ENCODE measurements at regions not wholly inside any gene's neighbourhood (a gene's known extent, or its start where the extent isn't known, plus 50 kb on each side); places are given as distances from the start of the nearest gene placed in this dataset.

DNA sequence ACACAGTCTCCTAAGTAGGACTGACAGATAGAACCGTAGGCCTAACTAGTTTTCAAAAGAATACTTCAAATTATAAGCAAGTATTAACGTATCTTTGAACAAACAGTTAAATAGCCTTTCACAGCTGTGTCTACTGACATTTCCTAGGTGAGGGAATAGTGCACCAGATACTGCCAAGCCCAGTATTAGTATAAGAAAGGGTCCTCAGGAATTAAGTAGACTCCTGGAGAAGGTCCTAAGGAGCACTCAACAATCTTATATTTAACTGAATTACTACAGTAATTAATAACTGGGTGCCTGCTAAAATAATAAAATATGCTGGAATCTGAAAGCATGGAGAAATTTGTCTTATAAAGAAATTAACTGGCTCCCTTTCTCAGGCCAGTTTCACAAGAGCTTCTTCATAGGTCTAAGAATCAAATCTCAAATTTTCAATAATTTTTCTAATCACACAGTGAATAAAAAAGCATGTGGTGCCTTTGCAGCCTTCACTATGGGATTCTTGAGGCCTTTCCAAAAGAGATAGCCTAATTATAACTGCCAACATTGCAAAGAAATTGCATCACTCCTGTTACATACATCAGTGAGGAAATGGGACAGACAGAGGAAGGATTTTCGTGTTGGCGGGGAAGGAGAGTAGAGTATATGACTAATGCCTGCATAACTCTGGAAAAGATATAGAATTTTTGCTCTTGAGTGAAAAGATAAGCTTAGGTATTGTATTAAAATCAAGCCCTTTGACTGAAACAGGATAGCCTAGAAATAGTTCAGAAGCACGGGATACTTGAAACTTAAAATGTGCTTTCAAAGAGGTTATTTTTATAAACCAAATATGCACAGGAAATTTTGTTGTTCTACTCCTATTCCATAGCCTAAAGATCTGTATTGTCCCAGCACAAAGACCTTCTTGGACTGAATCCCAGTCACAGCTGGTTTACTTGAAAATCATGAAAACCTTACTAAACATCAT, 228.6 kb upstream of the STK17B start:
- no peaks in the 10 kb centered on the region for H3K36me3 Mint-ChIP-seq
- intact Hi-C loops (cut with micrococcal nuclease): no loop called here
- H3K9me3 ChIP-seq (replicated peaks in 1 of 2; ENCODE audit: control insufficient read depth in 1 of 2, insufficient read depth in 1 of 2, low read length in 2 of 2): no peaks in the 10 kb centered on the region
- H3K4me1 Mint-ChIP-seq: peaks cover 8% of the 10 kb centered on the region
- no peaks in the 10 kb centered on the region for H3K27me3 ChIP-seq (ENCODE audit: control insufficient read depth in 2 of 2, insufficient read depth in 2 of 2, low read length in 2 of 2)
- H3K27ac Mint-ChIP-seq: no peak overlapping the region
- no peaks in the 10 kb centered on the region for H3K4me1 ChIP-seq (ENCODE audit: control insufficient read depth in 1 of 2, insufficient read depth in 2 of 2, low read length in 2 of 2)
- DNase-seq: no peak
- no peak overlapping the region for H3K9ac ChIP-seq (ENCODE audit: insufficient read depth, low read length, poor library complexity, severe bottlenecking)
- no peaks in the 10 kb centered on the region for H3K27me3 Mint-ChIP-seq (ENCODE audit: low read depth in 3 of 3)
- no peak overlapping the region for H3K4me3 Mint-ChIP-seq
- no peak overlapping the region for H3K4me3 ChIP-seq (replicated peaks in 1 of 3; ENCODE audit: low read depth in 2 of 3, low read length in 3 of 3)
- no peak overlapping the region for H2AFZ ChIP-seq (ENCODE audit: insufficient read depth, low read depth, low read length, poor library complexity, severe bottlenecking)
- no peaks in the 10 kb centered on the region for H4K20me1 ChIP-seq (ENCODE audit: insufficient read depth, low read length)
- no peak overlapping the region for H3K27ac ChIP-seq (ENCODE audit: low read depth in 1 of 2, low read length in 2 of 2)
- TF ChIP-seq, protein P1, sequence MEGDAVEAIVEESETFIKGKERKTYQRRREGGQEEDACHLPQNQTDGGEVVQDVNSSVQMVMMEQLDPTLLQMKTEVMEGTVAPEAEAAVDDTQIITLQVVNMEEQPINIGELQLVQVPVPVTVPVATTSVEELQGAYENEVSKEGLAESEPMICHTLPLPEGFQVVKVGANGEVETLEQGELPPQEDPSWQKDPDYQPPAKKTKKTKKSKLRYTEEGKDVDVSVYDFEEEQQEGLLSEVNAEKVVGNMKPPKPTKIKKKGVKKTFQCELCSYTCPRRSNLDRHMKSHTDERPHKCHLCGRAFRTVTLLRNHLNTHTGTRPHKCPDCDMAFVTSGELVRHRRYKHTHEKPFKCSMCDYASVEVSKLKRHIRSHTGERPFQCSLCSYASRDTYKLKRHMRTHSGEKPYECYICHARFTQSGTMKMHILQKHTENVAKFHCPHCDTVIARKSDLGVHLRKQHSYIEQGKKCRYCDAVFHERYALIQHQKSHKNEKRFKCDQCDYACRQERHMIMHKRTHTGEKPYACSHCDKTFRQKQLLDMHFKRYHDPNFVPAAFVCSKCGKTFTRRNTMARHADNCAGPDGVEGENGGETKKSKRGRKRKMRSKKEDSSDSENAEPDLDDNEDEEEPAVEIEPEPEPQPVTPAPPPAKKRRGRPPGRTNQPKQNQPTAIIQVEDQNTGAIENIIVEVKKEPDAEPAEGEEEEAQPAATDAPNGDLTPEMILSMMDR (IDR thresholded peaks at IDR 0.05): no peak
- H3K36me3 ChIP-seq (replicated peaks in 1 of 2; ENCODE audit: control insufficient read depth in 1 of 2, insufficient read depth in 2 of 2, low read length in 2 of 2): no peaks in the 10 kb centered on the region
- no peaks in the 10 kb centered on the region for H3K79me2 ChIP-seq (ENCODE audit: insufficient read depth, low read length)
- H3K9me3 Mint-ChIP-seq: no peaks in the 10 kb centered on the region
- no peak overlapping the region for H3K4me2 ChIP-seq (replicated peaks; ENCODE audit: extremely low read depth, low read length, poor library complexity, severe bottlenecking)
- WGBS (ENCODE audit: insufficient coverage): 0% methylated on average over 2 of the region's 5 CpGs

DNA sequence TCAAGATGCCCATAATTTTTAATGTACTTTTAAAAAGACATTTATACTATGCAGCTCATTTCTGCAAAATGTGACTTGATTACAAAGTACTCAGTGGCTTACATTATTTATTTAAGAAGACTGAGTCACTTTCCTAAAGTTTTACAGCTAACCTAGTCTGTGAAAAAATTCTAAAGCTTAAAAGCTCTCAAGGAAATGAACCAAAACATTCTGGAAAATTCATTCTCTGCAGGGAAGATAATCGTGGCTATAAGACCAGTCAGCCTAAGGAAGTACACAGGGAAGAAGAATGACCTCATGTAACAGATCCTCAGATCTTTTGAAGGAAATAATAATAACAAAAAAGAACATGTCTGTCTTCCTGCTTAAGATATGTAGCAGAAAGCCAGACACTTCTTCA, 232.1 kb upstream of the STK17B start:
- H3K27ac ChIP-seq (ENCODE audit: low read depth in 1 of 2, low read length in 2 of 2): no peak overlapping the region
- Mint-ChIP-seq H3K36me3 (no peaks in the 10 kb centered on the region), H3K9me3 (no peaks in the 10 kb centered on the region), H3K27me3 (ENCODE audit: low read depth in 3 of 3) (peaks cover 0 to 2% (median 0%) of the 10 kb centered on the region in 3 donors), H3K27ac (no peak overlapping the region), H3K4me1 (peaks cover 8% of the 10 kb centered on the region), H3K4me3 (no peak overlapping the region)
- no CpG with 5 or more reads among the region's 1 CpG for WGBS (ENCODE audit: insufficient coverage)
- intact Hi-C loops (cut with micrococcal nuclease): no loop called here
- no peak overlapping the region for H3K4me2 ChIP-seq (replicated peaks; ENCODE audit: extremely low read depth, low read length, poor library complexity, severe bottlenecking)
- H3K4me3 ChIP-seq (replicated peaks in 1 of 3; ENCODE audit: low read depth in 2 of 3, low read length in 3 of 3): no peak overlapping the region
- no peak overlapping the region for H2AFZ ChIP-seq (ENCODE audit: insufficient read depth, low read depth, low read length, poor library complexity, severe bottlenecking)
- TF ChIP-seq, protein P1 (IDR thresholded peaks at IDR 0.05): no peak
- H4K20me1 ChIP-seq (ENCODE audit: insufficient read depth, low read length): no peaks in the 10 kb centered on the region
- no peaks in the 10 kb centered on the region for H3K79me2 ChIP-seq (ENCODE audit: insufficient read depth, low read length)
- no peaks in the 10 kb centered on the region for H3K9me3 ChIP-seq (replicated peaks in 1 of 2; ENCODE audit: control insufficient read depth in 1 of 2, insufficient read depth in 1 of 2, low read length in 2 of 2)
- H3K4me1 ChIP-seq (ENCODE audit: control insufficient read depth in 1 of 2, insufficient read depth in 2 of 2, low read length in 2 of 2): no peaks in the 10 kb centered on the region
- no peak overlapping the region for H3K9ac ChIP-seq (ENCODE audit: insufficient read depth, low read length, poor library complexity, severe bottlenecking)
- DNase-seq: no peak
- H3K27me3 ChIP-seq (ENCODE audit: control insufficient read depth in 2 of 2, insufficient read depth in 2 of 2, low read length in 2 of 2): no peaks in the 10 kb centered on the region
- no peaks in the 10 kb centered on the region for H3K36me3 ChIP-seq (replicated peaks in 1 of 2; ENCODE audit: control insufficient read depth in 1 of 2, insufficient read depth in 2 of 2, low read length in 2 of 2)

Measured in CD14-positive monocyte (primary cell).